Nephron progenitor cell (in vitro differentiated cells): ENCODE measurements at regions not wholly inside any gene's neighbourhood (a gene's known extent, or its start where the extent isn't known, plus 50 kb on each side); places are given as distances from the start of the nearest gene placed in this dataset.

Experiments
- DNase-seq: peaks from one replicate; pipeline ENCODE4 v3.0.0; 2021
- H3K27ac Mint-ChIP-seq: 2 replicates; pipeline ENCODE4 v1.8.0; 2021; ENCODE audit warnings: mild to moderate bottlenecking, moderate library complexity, mixed read lengths
- H3K27me3 Mint-ChIP-seq: 2 replicates; pipeline ENCODE4 v1.8.0; 2021; ENCODE audit warnings: mild to moderate bottlenecking, low read depth, mixed read lengths; ENCODE audit not compliant: poor library complexity
- H3K36me3 Mint-ChIP-seq: 2 replicates; pipeline ENCODE4 v1.8.0; 2021; ENCODE audit warnings: low read depth, mixed read lengths
- H3K4me1 Mint-ChIP-seq: 2 replicates; pipeline ENCODE4 v1.8.0; 2021; ENCODE audit warnings: mixed read lengths
- H3K4me3 Mint-ChIP-seq: 2 replicates; pipeline ENCODE4 v1.8.0; 2021; ENCODE audit warnings: mild to moderate bottlenecking, moderate library complexity, mixed read lengths
- H3K9me3 Mint-ChIP-seq: 2 replicates; pipeline ENCODE4 v1.8.0; 2021; ENCODE audit warnings: mild to moderate bottlenecking, moderate library complexity, mixed read lengths
- TF ChIP-seq, protein P1 (sequence below): fragments of 200-600 bp; sonication (generic); IDR thresholded peaks from 2 replicates; pipeline ENCODE4 v1.5.0; 2021; ENCODE audit warnings: antibody characterized with exemption

GRCh38 chr13:79830426-79830825 is 349.5 kb downstream of the NDFIP2 start:
- Mint-ChIP-seq H3K4me3 (no peak overlapping the region), H3K4me1 (peaks cover 27% of the 10 kb centered on the region), H3K9me3 (peaks cover 12% of the 10 kb centered on the region), H3K27me3 (no peaks in the 10 kb centered on the region), H3K27ac (peak overlapping the region; percentile 44), H3K36me3 (no peaks in the 10 kb centered on the region)
- TF ChIP-seq, protein P1, sequence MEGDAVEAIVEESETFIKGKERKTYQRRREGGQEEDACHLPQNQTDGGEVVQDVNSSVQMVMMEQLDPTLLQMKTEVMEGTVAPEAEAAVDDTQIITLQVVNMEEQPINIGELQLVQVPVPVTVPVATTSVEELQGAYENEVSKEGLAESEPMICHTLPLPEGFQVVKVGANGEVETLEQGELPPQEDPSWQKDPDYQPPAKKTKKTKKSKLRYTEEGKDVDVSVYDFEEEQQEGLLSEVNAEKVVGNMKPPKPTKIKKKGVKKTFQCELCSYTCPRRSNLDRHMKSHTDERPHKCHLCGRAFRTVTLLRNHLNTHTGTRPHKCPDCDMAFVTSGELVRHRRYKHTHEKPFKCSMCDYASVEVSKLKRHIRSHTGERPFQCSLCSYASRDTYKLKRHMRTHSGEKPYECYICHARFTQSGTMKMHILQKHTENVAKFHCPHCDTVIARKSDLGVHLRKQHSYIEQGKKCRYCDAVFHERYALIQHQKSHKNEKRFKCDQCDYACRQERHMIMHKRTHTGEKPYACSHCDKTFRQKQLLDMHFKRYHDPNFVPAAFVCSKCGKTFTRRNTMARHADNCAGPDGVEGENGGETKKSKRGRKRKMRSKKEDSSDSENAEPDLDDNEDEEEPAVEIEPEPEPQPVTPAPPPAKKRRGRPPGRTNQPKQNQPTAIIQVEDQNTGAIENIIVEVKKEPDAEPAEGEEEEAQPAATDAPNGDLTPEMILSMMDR, result no peak
- no peak for DNase-seq

DNA sequence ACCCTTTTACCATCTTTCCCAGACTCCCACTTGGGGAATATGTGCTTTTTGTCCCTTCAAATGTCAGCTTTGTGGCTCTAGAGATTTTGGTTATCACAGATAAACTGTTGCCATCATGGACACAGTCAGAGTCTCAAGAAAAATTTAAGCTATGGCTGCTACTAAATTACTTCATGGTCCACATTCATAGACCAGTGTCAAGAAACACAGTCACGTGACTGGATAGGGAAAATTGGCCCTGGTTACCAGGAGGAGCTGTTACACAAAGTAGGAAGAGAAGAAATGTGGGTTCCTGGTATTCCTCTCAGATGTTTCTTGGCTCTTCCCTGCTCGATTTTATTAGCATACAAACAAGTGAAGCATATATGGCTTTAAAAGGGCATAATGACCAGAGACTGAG is 348.9 kb downstream of the NDFIP2 start:
- Mint-ChIP-seq H3K27ac (no peak overlapping the region), H3K9me3 (peaks cover 12% of the 10 kb centered on the region), H3K36me3 (no peaks in the 10 kb centered on the region), H3K27me3 (no peaks in the 10 kb centered on the region), H3K4me1 (peaks cover 22% of the 10 kb centered on the region), H3K4me3 (no peak overlapping the region)
- DNase-seq, result no peak
- TF ChIP-seq, protein P1, result no peak

GRCh38 chr13:79825959-79826358 is 345.0 kb downstream of the NDFIP2 start:
- Mint-ChIP-seq H3K27me3 (no peaks in the 10 kb centered on the region), H3K27ac (no peak overlapping the region)

DNA sequence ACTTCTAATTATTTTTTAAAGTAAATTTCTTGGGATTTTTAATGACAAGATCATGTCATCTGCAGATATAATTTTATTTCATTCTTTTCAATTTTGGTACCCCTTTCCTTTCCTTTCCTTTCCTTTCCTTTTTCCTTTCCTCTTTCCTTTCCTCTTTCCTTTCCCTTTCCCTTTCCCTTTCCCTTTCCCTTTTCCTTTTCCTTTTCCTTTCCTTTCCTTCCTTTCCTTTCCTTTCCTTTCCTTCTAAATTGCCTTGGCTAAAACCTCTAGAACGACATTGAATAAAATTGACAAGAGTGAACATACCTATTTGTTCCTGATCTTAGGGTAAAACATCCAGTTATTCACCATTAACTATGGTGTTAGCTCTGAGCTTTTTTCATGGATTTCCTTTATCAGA is 334.1 kb downstream of the NDFIP2 start:
- Mint-ChIP-seq H3K27ac (no peak overlapping the region), H3K9me3 (peaks cover 8% of the 10 kb centered on the region), H3K4me3 (no peak overlapping the region), H3K27me3 (no peaks in the 10 kb centered on the region), H3K4me1 (peaks cover 21% of the 10 kb centered on the region), H3K36me3 (no peaks in the 10 kb centered on the region)
- TF ChIP-seq, protein P1, result no peak
- DNase-seq, result no peak

More at GRCh38 chr13:79825959-79826358, 345.0 kb downstream of the NDFIP2 start:
- TF ChIP-seq, protein P1, result no peak
- peaks cover 5% of the 10 kb centered on the region for H3K4me1 Mint-ChIP-seq
- H3K9me3 Mint-ChIP-seq, result peaks cover 27% of the 10 kb centered on the region
- DNase-seq, result no peak
- no peak overlapping the region for H3K4me3 Mint-ChIP-seq
- peaks cover 5% of the 10 kb centered on the region for H3K36me3 Mint-ChIP-seq

GRCh38 chr13:79812070-79812850 is 331.3 kb downstream of the NDFIP2 start:
- Mint-ChIP-seq H3K4me3 (no peak overlapping the region), H3K36me3 (no peaks in the 10 kb centered on the region), H3K27me3 (no peaks in the 10 kb centered on the region), H3K9me3 (peaks cover 8% of the 10 kb centered on the region), H3K27ac (no peak overlapping the region), H3K4me1 (peaks cover 26% of the 10 kb centered on the region)
- TF ChIP-seq, protein P1, result no peak
- DNase-seq, result no peak

DNA sequence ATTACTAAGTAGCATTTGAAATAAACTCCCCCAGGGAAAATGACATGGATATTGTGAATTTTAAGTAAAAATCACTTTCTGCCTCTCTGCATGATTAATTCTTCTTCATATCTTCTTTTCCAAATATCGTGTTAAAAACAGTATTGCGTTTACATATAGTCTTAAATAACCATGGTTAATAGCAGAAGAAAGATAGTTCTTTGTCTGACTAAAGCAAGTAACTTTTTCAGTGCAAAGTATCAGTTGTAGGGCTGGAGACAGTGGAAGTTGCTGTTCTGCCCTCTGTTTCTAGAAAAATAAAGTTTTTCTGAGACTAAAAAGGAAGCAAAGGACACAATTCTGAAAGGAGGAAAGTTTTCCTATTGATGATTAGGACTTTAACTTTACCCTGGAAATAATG is 330.2 kb downstream of the NDFIP2 start:
- TF ChIP-seq, protein P1, result no peak
- peaks cover 35% of the 10 kb centered on the region for H3K4me1 Mint-ChIP-seq
- peak overlapping the region; percentile 89 for H3K27ac Mint-ChIP-seq
- H3K9me3 Mint-ChIP-seq, result peaks cover 4% of the 10 kb centered on the region
- no peak for DNase-seq
- H3K4me3 Mint-ChIP-seq, result no peak overlapping the region
- H3K36me3 Mint-ChIP-seq, result no peaks in the 10 kb centered on the region
- peaks cover 3% of the 10 kb centered on the region for H3K27me3 Mint-ChIP-seq
